ENCODE measurements at regions not wholly inside any gene's neighbourhood (a gene's known extent, or its start where the extent isn't known, plus 50 kb on each side); places are given as distances from the start of the nearest gene placed in this dataset.
"Not testable (repeated sequence)": the region's sequence is repeated elsewhere in the genome, so short reads cannot be mapped to it uniquely, and the experiment has no call there.

DNA sequence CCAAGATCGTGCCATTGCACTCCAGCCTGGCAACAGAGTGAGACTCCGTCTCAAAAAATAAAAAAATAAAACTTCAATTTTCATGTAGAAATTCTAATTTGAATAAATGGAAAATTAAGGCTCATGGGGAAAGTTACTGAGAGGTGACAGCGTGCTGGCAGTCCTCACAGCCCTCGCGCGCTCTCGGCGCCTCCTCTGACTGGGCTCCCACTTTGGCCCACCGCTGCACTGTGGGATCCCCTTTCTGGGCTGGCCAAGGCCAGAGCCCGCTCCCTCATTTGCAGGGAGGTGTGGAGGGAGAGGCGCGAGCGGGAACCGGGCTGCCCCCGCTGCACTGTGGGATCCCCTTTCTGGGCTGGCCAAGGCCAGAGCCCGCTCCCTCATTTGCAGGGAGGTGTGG is 86.8 kb upstream of the CXXC4 start:
- H3K4me2 ChIP-seq (ENCODE audit: insufficient read depth in 1 of 2, low read depth in 2 of 2, low read length in 2 of 2); CTCF ChIA-PET (ENCODE audit: partially characterized antibody); FAIRE-seq; H3K79me1 ChIP-seq (ENCODE audit: low read depth, low read length); H2BK15ac ChIP-seq (ENCODE audit: low read length); H3K14ac ChIP-seq (ENCODE audit: insufficient read length); H3K4me1 ChIP-seq (replicated peaks in 1 of 4; ENCODE audit: control insufficient read depth in 3 of 4, insufficient read depth in 4 of 4, low read length in 3 of 4); H4K8ac ChIP-seq (ENCODE audit: extremely low read depth, insufficient read depth, low read length); DNase-seq (ENCODE audit: low read depth in 1 of 2, low spot score in 2 of 2); H2BK120ac ChIP-seq (replicated peaks; ENCODE audit: low read depth, low read length); POLR2A ChIA-PET (ENCODE audit: partially characterized antibody); H2BK12ac ChIP-seq (ENCODE audit: low read depth, low read length); H3K4me3 ChIP-seq (ENCODE audit: extremely low read depth in 1 of 4, insufficient read depth in 2 of 4, low read depth in 3 of 4, low read length in 4 of 4); H3K36me3 ChIP-seq (ENCODE audit: control insufficient read depth in 2 of 4, insufficient read depth in 4 of 4, low read length in 3 of 4); H3K79me2 ChIP-seq (ENCODE audit: control insufficient read depth in 1 of 2, insufficient read depth in 2 of 2, low read length in 2 of 2); H3K23ac ChIP-seq (ENCODE audit: insufficient read length); H2AK5ac ChIP-seq (ENCODE audit: low read depth, low read length); H2AFZ ChIP-seq (ENCODE audit: low read length); H3K4ac ChIP-seq (replicated peaks; ENCODE audit: insufficient read length, low read depth, low read length); H3K9ac ChIP-seq (replicated peaks in 1 of 4; ENCODE audit: extremely low read depth in 1 of 4, low read depth in 3 of 4, low read length in 3 of 4); H3K56ac ChIP-seq (replicated peaks; ENCODE audit: insufficient read length, low read depth, low read length); H3K27me3 ChIP-seq (replicated peaks in 1 of 4; ENCODE audit: control insufficient read depth in 3 of 4, extremely low read depth in 1 of 4, insufficient read depth in 3 of 4, low read length in 3 of 4); H4K20me1 ChIP-seq (replicated peaks in 1 of 2; ENCODE audit: control insufficient read depth in 1 of 2, insufficient read depth in 2 of 2, low read length in 2 of 2); H3K18ac ChIP-seq (ENCODE audit: extremely low read depth, low read length); H4K5ac ChIP-seq (ENCODE audit: insufficient read length, low read depth, low read length); H3K27ac ChIP-seq (ENCODE audit: low read depth, low read length); H2BK5ac ChIP-seq (ENCODE audit: low read depth, low read length); H3K9me3 ChIP-seq (ENCODE audit: insufficient read depth in 2 of 2, low read depth in 1 of 2, low read length in 1 of 2); H4K91ac ChIP-seq (replicated peaks; ENCODE audit: insufficient read length, low read length); H2BK20ac ChIP-seq (ENCODE audit: low read length); H3K23me2 ChIP-seq (ENCODE audit: low read depth, low read length): not testable (repeated sequence)
- 93% methylated on average over 10 of the region's 16 CpGs; no CpG with 5 or more reads in 1 of the 2 experiments for WGBS, 2 experiments (ENCODE audit: extremely low coverage in 1 of 2, insufficient coverage in 1 of 2, insufficient read length in 1 of 2, insufficient replicate concordance in 2 of 2, low coverage in 1 of 2, low lambda C conversion rate in 2 of 2, missing lambda C conversion rate in 1 of 2)

DNA sequence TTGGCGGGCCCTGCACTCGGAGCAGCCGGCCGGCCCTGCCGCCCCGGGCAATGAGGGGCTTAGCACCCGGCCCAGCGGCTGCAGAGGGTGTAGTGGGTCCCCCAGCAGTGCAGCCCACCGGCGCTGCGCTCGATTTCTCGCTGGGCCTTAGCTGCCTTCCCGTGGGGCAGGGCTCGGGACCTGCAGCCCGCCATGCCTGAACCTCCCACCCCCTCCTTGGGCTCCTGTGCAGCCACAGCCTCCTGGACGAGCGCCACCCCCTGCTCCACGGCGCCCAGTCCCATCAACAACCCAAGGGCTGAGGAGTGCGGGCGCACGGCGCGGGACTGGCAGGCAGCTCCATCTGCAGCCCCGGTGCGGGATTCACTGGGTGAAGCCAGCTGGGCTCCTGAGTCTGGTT is 87.4 kb upstream of the CXXC4 start:
- H4K8ac ChIP-seq (ENCODE audit: extremely low read depth, insufficient read depth, low read length); H2AK5ac ChIP-seq (ENCODE audit: low read depth, low read length); H2AFZ ChIP-seq (ENCODE audit: low read length); H3K18ac ChIP-seq (ENCODE audit: extremely low read depth, low read length); H3K27ac ChIP-seq (ENCODE audit: low read depth, low read length); H3K4me3 ChIP-seq (ENCODE audit: extremely low read depth in 1 of 4, insufficient read depth in 2 of 4, low read depth in 3 of 4, low read length in 4 of 4); H2BK12ac ChIP-seq (ENCODE audit: low read depth, low read length); H4K20me1 ChIP-seq (replicated peaks in 1 of 2; ENCODE audit: control insufficient read depth in 1 of 2, insufficient read depth in 2 of 2, low read length in 2 of 2); FAIRE-seq; H3K23ac ChIP-seq (ENCODE audit: insufficient read length); H3K4ac ChIP-seq (replicated peaks; ENCODE audit: insufficient read length, low read depth, low read length); H3K4me1 ChIP-seq (replicated peaks in 1 of 4; ENCODE audit: control insufficient read depth in 3 of 4, insufficient read depth in 4 of 4, low read length in 3 of 4); H3K23me2 ChIP-seq (ENCODE audit: low read depth, low read length); H3K4me2 ChIP-seq (ENCODE audit: insufficient read depth in 1 of 2, low read depth in 2 of 2, low read length in 2 of 2); H2BK20ac ChIP-seq (ENCODE audit: low read length); H3K14ac ChIP-seq (ENCODE audit: insufficient read length); H2BK120ac ChIP-seq (replicated peaks; ENCODE audit: low read depth, low read length); H3K79me2 ChIP-seq (ENCODE audit: control insufficient read depth in 1 of 2, insufficient read depth in 2 of 2, low read length in 2 of 2); H4K5ac ChIP-seq (ENCODE audit: insufficient read length, low read depth, low read length); H3K56ac ChIP-seq (replicated peaks; ENCODE audit: insufficient read length, low read depth, low read length); H4K91ac ChIP-seq (replicated peaks; ENCODE audit: insufficient read length, low read length); H3K36me3 ChIP-seq (ENCODE audit: control insufficient read depth in 2 of 4, insufficient read depth in 4 of 4, low read length in 3 of 4); H3K9me3 ChIP-seq (ENCODE audit: insufficient read depth in 2 of 2, low read depth in 1 of 2, low read length in 1 of 2); H3K9ac ChIP-seq (replicated peaks in 1 of 4; ENCODE audit: extremely low read depth in 1 of 4, low read depth in 3 of 4, low read length in 3 of 4); H3K79me1 ChIP-seq (ENCODE audit: low read depth, low read length); H2BK5ac ChIP-seq (ENCODE audit: low read depth, low read length); POLR2A ChIA-PET (ENCODE audit: partially characterized antibody); H3K27me3 ChIP-seq (replicated peaks in 1 of 4; ENCODE audit: control insufficient read depth in 3 of 4, extremely low read depth in 1 of 4, insufficient read depth in 3 of 4, low read length in 3 of 4); DNase-seq (ENCODE audit: low read depth in 1 of 2, low spot score in 2 of 2); H2BK15ac ChIP-seq (ENCODE audit: low read length): not testable (repeated sequence)
- CTCF ChIA-PET (ENCODE audit: partially characterized antibody) = interaction anchor here (0.7 kb wide), 1 partner anchor 779 kb away, joined by 3 read pairs; no protein-coding TSS in a partner anchor
- 97% methylated on average over 14 of the region's 27 CpGs; no CpG with 5 or more reads in 1 of the 2 experiments for WGBS, 2 experiments (ENCODE audit: extremely low coverage in 1 of 2, insufficient coverage in 1 of 2, insufficient read length in 1 of 2, insufficient replicate concordance in 2 of 2, low coverage in 1 of 2, low lambda C conversion rate in 2 of 2, missing lambda C conversion rate in 1 of 2)

All from H1 (cell line).